Neural progenitor cell (in vitro differentiated cells): ENCODE measurements at regions not wholly inside any gene's neighbourhood (a gene's known extent, or its start where the extent isn't known, plus 50 kb on each side); places are given as distances from the start of the nearest gene placed in this dataset.

Experiments
- CTCF ChIP-seq: fragments of 200-600 bp; sonication (generic); IDR thresholded peaks from 2 replicates; pipeline ENCODE4 v1.5.1; 2017; ENCODE audit warnings: antibody characterized with exemption, mild to moderate bottlenecking
- EZH2 ChIP-seq: fragments of 200-600 bp; sonication (generic); IDR thresholded peaks from 2 replicates; pipeline ENCODE4 v1.6.1; 2017; ENCODE audit warnings: antibody characterized with exemption, mild to moderate bottlenecking, moderate library complexity
- EZH2phosphoT487 ChIP-seq: fragments of 200-600 bp; sonication (generic); IDR thresholded peaks from 2 replicates; pipeline ENCODE4 v1.6.1; 2017; ENCODE audit warnings: antibody characterized with exemption

GRCh38 chr12:73342733-73343132 lies 1070.6 kb downstream of the TRHDE start:
- TF ChIP-seq CTCF: no peak
- no peak for TF ChIP-seq EZH2phosphoT487
- TF ChIP-seq EZH2: no peak
